ENCODE measurements at regions not wholly inside any gene's neighbourhood (a gene's known extent, or its start where the extent isn't known, plus 50 kb on each side); places are given as distances from the start of the nearest gene placed in this dataset.

GRCh38 chr6:121760745-121761144, 325.3 kb downstream of the GJA1 start:
- H3K9me3 ChIP-seq (ENCODE audit: control insufficient read depth, insufficient read depth, low read length): peaks cover 2% of the 10 kb centered on the region; the same call in 1 of the 2 replicates
- H3K27me3 ChIP-seq (ENCODE audit: control insufficient read depth, insufficient read depth, low read length): no peaks in the 10 kb centered on the region
- ChIA-PET POLR2A (no interaction called here), CTCF (no interaction called here)
- H3K27ac ChIP-seq (ENCODE audit: low read depth, low read length): no peak overlapping the region
- TF ChIP-seq CTCF (IDR thresholded peaks at IDR 0.05; ENCODE audit: low read depth, low read length): no peak
- no peak for DNase-seq (ENCODE audit: low read depth, low spot score)
- H3K4me3 ChIP-seq (ENCODE audit: low read depth, low read length): no peak overlapping the region

GRCh38 chr6:121764493-121764892, 329.0 kb downstream of the GJA1 start:
- peaks cover 2% of the 10 kb centered on the region; the same call in 1 of the 2 replicates for H3K9me3 ChIP-seq (ENCODE audit: control insufficient read depth, insufficient read depth, low read length)
- no peak for TF ChIP-seq CTCF (IDR thresholded peaks at IDR 0.05; ENCODE audit: low read depth, low read length)
- no peaks in the 10 kb centered on the region for H3K27me3 ChIP-seq (ENCODE audit: control insufficient read depth, insufficient read depth, low read length)
- ChIA-PET POLR2A (no interaction called here), CTCF (no interaction called here)
- H3K27ac ChIP-seq (ENCODE audit: low read depth, low read length): no peak overlapping the region
- no peak for DNase-seq (ENCODE audit: low read depth, low spot score)
- no peak overlapping the region for H3K4me3 ChIP-seq (ENCODE audit: low read depth, low read length)

- POLR2A ChIA-PET: no interaction called here
- Histone ChIP-seq H3K27ac (ENCODE audit: low read depth, low read length) (no peak overlapping the region), H3K4me3 (ENCODE audit: low read depth, low read length) (no peak overlapping the region), H3K27me3 (ENCODE audit: control insufficient read depth, insufficient read depth, low read length) (no peaks in the 10 kb centered on the region), H3K9me3 (ENCODE audit: control insufficient read depth, insufficient read depth, low read length) (peaks cover 2% of the 10 kb centered on the region; the same call in 1 of the 2 replicates)
- TF ChIP-seq CTCF (IDR thresholded peaks at IDR 0.05; ENCODE audit: low read depth, low read length): no peak
- no peak for DNase-seq (ENCODE audit: low read depth, low spot score)
- CTCF ChIA-PET: interaction anchor here (0.8 kb wide), 1 partner anchor 32 kb away, joined by 3 read pairs; no protein-coding TSS in a partner anchor
Measured at GRCh38 chr6:121765060-121765459, 329.6 kb downstream of the GJA1 start.

- no peak for DNase-seq (ENCODE audit: low read depth, low spot score)
- TF ChIP-seq CTCF (IDR thresholded peaks at IDR 0.05; ENCODE audit: low read depth, low read length): no peak
- Histone ChIP-seq H3K27me3 (ENCODE audit: control insufficient read depth, insufficient read depth, low read length) (no peaks in the 10 kb centered on the region), H3K9me3 (ENCODE audit: control insufficient read depth, insufficient read depth, low read length) (no peaks in the 10 kb centered on the region), H3K27ac (ENCODE audit: low read depth, low read length) (no peak overlapping the region), H3K4me3 (ENCODE audit: low read depth, low read length) (no peak overlapping the region)
- POLR2A ChIA-PET: no interaction called here
- CTCF ChIA-PET: interaction anchor here (1.9 kb wide), 1 partner anchor 82 kb away, joined by 6 read pairs; no protein-coding TSS in a partner anchor
Measured at GRCh38 chr6:121767211-121767610, 331.8 kb downstream of the GJA1 start.

- no peak overlapping the region for H3K27ac ChIP-seq (ENCODE audit: low read depth, low read length)
- DNase-seq (ENCODE audit: low read depth, low spot score): no peak
- POLR2A ChIA-PET: no interaction called here
- no peak for TF ChIP-seq CTCF (IDR thresholded peaks at IDR 0.05; ENCODE audit: low read depth, low read length)
- no peaks in the 10 kb centered on the region for H3K27me3 ChIP-seq (ENCODE audit: control insufficient read depth, insufficient read depth, low read length)
- H3K9me3 ChIP-seq (ENCODE audit: control insufficient read depth, insufficient read depth, low read length): no peaks in the 10 kb centered on the region
- H3K4me3 ChIP-seq (ENCODE audit: low read depth, low read length): no peak overlapping the region
- CTCF ChIA-PET: no interaction called here
Measured at GRCh38 chr6:121770943-121771342, 335.5 kb downstream of the GJA1 start.

Data from AG04450 (cell line).